CD4-positive, alpha-beta T cell treated with Interferon alpha-2 for 1 hour (primary cell): ENCODE measurements at regions not wholly inside any gene's neighbourhood (a gene's known extent, or its start where the extent isn't known, plus 50 kb on each side); places are given as distances from the start of the nearest gene placed in this dataset.
"Not testable (repeated sequence)": the region's sequence is repeated elsewhere in the genome, so short reads cannot be mapped to it uniquely, and the experiment has no call there.

Source experiments
- DNase-seq, 2 donors: peaks; one replicate each; pipeline ENCODE4 v3.0.0-alpha.2; 2020 to 2022

- not testable (repeated sequence) for DNase-seq
Measured at GRCh38 chr2:91498065-91498449, 2806.6 kb downstream of the RPIA start.

- DNase-seq, result not testable (repeated sequence)
Measured at GRCh38 chr2:91498513-91499250, 2807.2 kb downstream of the RPIA start.

- not testable (repeated sequence) for DNase-seq
Measured at GRCh38 chr2:91499431-91500050, 2808.1 kb downstream of the RPIA start.

GRCh38 chr2:91500246-91500977, 2808.9 kb downstream of the RPIA start:
- DNase-seq, result not testable (repeated sequence)

GRCh38 chr2:91500978-91501310, 2809.5 kb downstream of the RPIA start:
- not testable (repeated sequence) for DNase-seq

- DNase-seq, result not testable (repeated sequence)
Measured at GRCh38 chr2:91501481-91502080, 2810.1 kb downstream of the RPIA start.

GRCh38 chr2:91503572-91503958, 2812.1 kb downstream of the RPIA start:
- not testable (repeated sequence) for DNase-seq

- DNase-seq, result not testable (repeated sequence)
Measured at GRCh38 chr2:91503959-91504741, 2812.7 kb downstream of the RPIA start.

- not testable (repeated sequence) for DNase-seq
Measured at GRCh38 chr2:91508816-91509215, 2817.3 kb downstream of the RPIA start.

GRCh38 chr2:91509276-91509675, 2817.8 kb downstream of the RPIA start:
- DNase-seq, result not testable (repeated sequence)

GRCh38 chr2:91511166-91511565, 2819.7 kb downstream of the RPIA start:
- DNase-seq, result not testable (repeated sequence)

GRCh38 chr2:91515966-91516365, 2824.5 kb downstream of the RPIA start:
- not testable (repeated sequence) for DNase-seq

GRCh38 chr2:91516669-91517068, 2825.2 kb downstream of the RPIA start:
- DNase-seq, result not testable (repeated sequence)

- not testable (repeated sequence) for DNase-seq
Measured at GRCh38 chr2:91517846-91518245, 2826.4 kb downstream of the RPIA start.

GRCh38 chr2:91518361-91518981, 2827.0 kb downstream of the RPIA start:
- DNase-seq, result not testable (repeated sequence)

GRCh38 chr2:91519359-91519758, 2827.9 kb downstream of the RPIA start:
- not testable (repeated sequence) for DNase-seq

GRCh38 chr2:91519914-91520313, 2828.4 kb downstream of the RPIA start:
- not testable (repeated sequence) for DNase-seq

GRCh38 chr2:91520523-91520922, 2829.1 kb downstream of the RPIA start:
- DNase-seq, result not testable (repeated sequence)

GRCh38 chr2:91520972-91521535, 2829.6 kb downstream of the RPIA start:
- DNase-seq, result not testable (repeated sequence)

GRCh38 chr2:91521944-91522343, 2830.5 kb downstream of the RPIA start:
- not testable (repeated sequence) for DNase-seq

- not testable (repeated sequence) for DNase-seq
Measured at GRCh38 chr2:91522877-91523276, 2831.4 kb downstream of the RPIA start.

- DNase-seq, result not testable (repeated sequence)
Measured at GRCh38 chr2:91523751-91524150, 2832.3 kb downstream of the RPIA start.
